ENCODE measurements at regions not wholly inside any gene's neighbourhood (a gene's known extent, or its start where the extent isn't known, plus 50 kb on each side); places are given as distances from the start of the nearest gene placed in this dataset.

- H3K4me3 Mint-ChIP-seq, result no peak overlapping the region
- H3K4me1 Mint-ChIP-seq, result peaks cover 38% of the 10 kb centered on the region
- peak overlapping the region; percentile 52 for H3K27ac Mint-ChIP-seq
- H3K9me3 Mint-ChIP-seq, result no peaks in the 10 kb centered on the region
- ATAC-seq, result no peak
- no peaks in the 10 kb centered on the region for H3K27me3 Mint-ChIP-seq
- H3K36me3 Mint-ChIP-seq, result no peaks in the 10 kb centered on the region
These were observed 138.7 kb upstream of the MYLIP start for GRCh38 chr6:15990179-15990578.

- no peak overlapping the region for H3K4me3 Mint-ChIP-seq
These were observed 139.5 kb upstream of the MYLIP start for GRCh38 chr6:15989397-15989796.

GRCh38 chr6:15987569-15987968 lies 141.3 kb upstream of the MYLIP start:
- H3K4me3 Mint-ChIP-seq, result no peak overlapping the region
- no peak for ATAC-seq
- no peak overlapping the region for H3K27ac Mint-ChIP-seq
- H3K4me1 Mint-ChIP-seq, result peaks cover 32% of the 10 kb centered on the region
- H3K27me3 Mint-ChIP-seq, result peaks cover 6% of the 10 kb centered on the region
- no peaks in the 10 kb centered on the region for H3K36me3 Mint-ChIP-seq
- H3K9me3 Mint-ChIP-seq, result no peaks in the 10 kb centered on the region

More at GRCh38 chr6:15989397-15989796, 139.5 kb upstream of the MYLIP start:
- peak overlapping the region; percentile 52 for H3K27ac Mint-ChIP-seq
- H3K4me1 Mint-ChIP-seq, result peaks cover 32% of the 10 kb centered on the region
- no peaks in the 10 kb centered on the region for H3K9me3 Mint-ChIP-seq
- no peaks in the 10 kb centered on the region for H3K36me3 Mint-ChIP-seq
- H3K27me3 Mint-ChIP-seq, result no peaks in the 10 kb centered on the region
- peak; percentile 88 for ATAC-seq

GRCh38 chr6:15986027-15986629 lies 142.8 kb upstream of the MYLIP start:
- Mint-ChIP-seq H3K36me3 (no peaks in the 10 kb centered on the region), H3K9me3 (no peaks in the 10 kb centered on the region), H3K27ac (peak overlapping the region; percentile 25), H3K4me3 (no peak overlapping the region), H3K4me1 (peaks cover 32% of the 10 kb centered on the region), H3K27me3 (peaks cover 9% of the 10 kb centered on the region)
- no peak for ATAC-seq

- no peak for ATAC-seq
- H3K4me1 Mint-ChIP-seq, result peaks cover 32% of the 10 kb centered on the region
- no peak overlapping the region for H3K4me3 Mint-ChIP-seq
- H3K27ac Mint-ChIP-seq, result peak overlapping the region; percentile 25
- peaks cover 9% of the 10 kb centered on the region for H3K27me3 Mint-ChIP-seq
- H3K9me3 Mint-ChIP-seq, result no peaks in the 10 kb centered on the region
- H3K36me3 Mint-ChIP-seq, result no peaks in the 10 kb centered on the region
These were observed 143.4 kb upstream of the MYLIP start for GRCh38 chr6:15985379-15985959.

GRCh38 chr6:15981956-15982355 lies 146.9 kb upstream of the MYLIP start:
- Mint-ChIP-seq H3K9me3 (no peaks in the 10 kb centered on the region), H3K4me1 (peaks cover 7% of the 10 kb centered on the region), H3K27me3 (peaks cover 9% of the 10 kb centered on the region), H3K4me3 (no peak overlapping the region), H3K36me3 (no peaks in the 10 kb centered on the region), H3K27ac (no peak overlapping the region)
- ATAC-seq, result no peak

GRCh38 chr6:15980801-15981200 lies 148.1 kb upstream of the MYLIP start:
- Mint-ChIP-seq H3K9me3 (no peaks in the 10 kb centered on the region), H3K4me1 (peaks cover 2% of the 10 kb centered on the region)

GRCh38 chr6:15978426-15978825 lies 150.5 kb upstream of the MYLIP start:
- ATAC-seq, result no peak
- Mint-ChIP-seq H3K36me3 (peaks cover 7% of the 10 kb centered on the region), H3K27me3 (peaks cover 9% of the 10 kb centered on the region), H3K27ac (no peak overlapping the region), H3K9me3 (peaks cover 4% of the 10 kb centered on the region), H3K4me3 (no peak overlapping the region), H3K4me1 (no peaks in the 10 kb centered on the region)

More at GRCh38 chr6:15980801-15981200, 148.1 kb upstream of the MYLIP start:
- no peak for ATAC-seq
- H3K36me3 Mint-ChIP-seq, result no peaks in the 10 kb centered on the region
- no peak overlapping the region for H3K27ac Mint-ChIP-seq
- H3K27me3 Mint-ChIP-seq, result peaks cover 9% of the 10 kb centered on the region
- H3K4me3 Mint-ChIP-seq, result no peak overlapping the region

GRCh38 chr6:15977050-15977449 lies 151.8 kb upstream of the MYLIP start:
- Mint-ChIP-seq H3K4me3 (no peak overlapping the region), H3K4me1 (no peaks in the 10 kb centered on the region), H3K36me3 (peaks cover 8% of the 10 kb centered on the region), H3K27ac (no peak overlapping the region), H3K27me3 (no peaks in the 10 kb centered on the region), H3K9me3 (peaks cover 7% of the 10 kb centered on the region)
- no peak for ATAC-seq

- H3K27ac Mint-ChIP-seq, result no peak overlapping the region
- ATAC-seq, result no peak
- H3K36me3 Mint-ChIP-seq, result peaks cover 8% of the 10 kb centered on the region
- no peaks in the 10 kb centered on the region for H3K4me1 Mint-ChIP-seq
- no peak overlapping the region for H3K4me3 Mint-ChIP-seq
- peaks cover 7% of the 10 kb centered on the region for H3K9me3 Mint-ChIP-seq
- no peaks in the 10 kb centered on the region for H3K27me3 Mint-ChIP-seq
These were observed 154.1 kb upstream of the MYLIP start for GRCh38 chr6:15974817-15975216.

- H3K36me3 Mint-ChIP-seq, result peaks cover 8% of the 10 kb centered on the region
- no peak for ATAC-seq
- H3K27ac Mint-ChIP-seq, result no peak overlapping the region
- peaks cover 7% of the 10 kb centered on the region for H3K9me3 Mint-ChIP-seq
- H3K4me3 Mint-ChIP-seq, result no peak overlapping the region
- H3K4me1 Mint-ChIP-seq, result no peaks in the 10 kb centered on the region
- H3K27me3 Mint-ChIP-seq, result no peaks in the 10 kb centered on the region
These were observed 158.4 kb upstream of the MYLIP start for GRCh38 chr6:15970517-15970916.

- no peak for ATAC-seq
- Mint-ChIP-seq H3K36me3 (peaks cover 8% of the 10 kb centered on the region), H3K4me1 (no peaks in the 10 kb centered on the region), H3K27ac (no peak overlapping the region), H3K9me3 (peaks cover 7% of the 10 kb centered on the region), H3K4me3 (no peak overlapping the region), H3K27me3 (no peaks in the 10 kb centered on the region)
These were observed 159.6 kb upstream of the MYLIP start for GRCh38 chr6:15969236-15969778.

- ATAC-seq, result no peak
These were observed 160.4 kb upstream of the MYLIP start for GRCh38 chr6:15968519-15968918.

GRCh38 chr6:15966000-15966520 lies 162.8 kb upstream of the MYLIP start:
- ATAC-seq, result no peak
- H3K27me3 Mint-ChIP-seq, result no peaks in the 10 kb centered on the region
- H3K27ac Mint-ChIP-seq, result no peak overlapping the region
- H3K9me3 Mint-ChIP-seq, result no peaks in the 10 kb centered on the region
- H3K36me3 Mint-ChIP-seq, result no peaks in the 10 kb centered on the region
- peaks cover 17% of the 10 kb centered on the region for H3K4me1 Mint-ChIP-seq
- H3K4me3 Mint-ChIP-seq, result no peak overlapping the region

More at GRCh38 chr6:15968519-15968918, 160.4 kb upstream of the MYLIP start:
- H3K4me1 Mint-ChIP-seq, result no peaks in the 10 kb centered on the region
- peaks cover 4% of the 10 kb centered on the region for H3K9me3 Mint-ChIP-seq
- no peak overlapping the region for H3K4me3 Mint-ChIP-seq
- H3K27ac Mint-ChIP-seq, result no peak overlapping the region
- H3K27me3 Mint-ChIP-seq, result no peaks in the 10 kb centered on the region
- peaks cover 2% of the 10 kb centered on the region for H3K36me3 Mint-ChIP-seq

- Mint-ChIP-seq H3K36me3 (no peaks in the 10 kb centered on the region), H3K27ac (peak overlapping the region; percentile 25), H3K9me3 (no peaks in the 10 kb centered on the region), H3K4me1 (peaks cover 23% of the 10 kb centered on the region), H3K4me3 (no peak overlapping the region), H3K27me3 (peaks cover 2% of the 10 kb centered on the region)
- peak; percentile 47 for ATAC-seq
These were observed 166.5 kb upstream of the MYLIP start for GRCh38 chr6:15962449-15962764.

Data from stimulated activated memory B cell treated with anti-CD40 and anti-IgM and Interleukin-4, amounts not matched to agents 10 μg/mL and 1 μg/mL and 100 μg/mL, for 72 hours (primary cell).